ENCODE measurements at regions not wholly inside any gene's neighbourhood (a gene's known extent, or its start where the extent isn't known, plus 50 kb on each side); places are given as distances from the start of the nearest gene placed in this dataset.

DNA sequence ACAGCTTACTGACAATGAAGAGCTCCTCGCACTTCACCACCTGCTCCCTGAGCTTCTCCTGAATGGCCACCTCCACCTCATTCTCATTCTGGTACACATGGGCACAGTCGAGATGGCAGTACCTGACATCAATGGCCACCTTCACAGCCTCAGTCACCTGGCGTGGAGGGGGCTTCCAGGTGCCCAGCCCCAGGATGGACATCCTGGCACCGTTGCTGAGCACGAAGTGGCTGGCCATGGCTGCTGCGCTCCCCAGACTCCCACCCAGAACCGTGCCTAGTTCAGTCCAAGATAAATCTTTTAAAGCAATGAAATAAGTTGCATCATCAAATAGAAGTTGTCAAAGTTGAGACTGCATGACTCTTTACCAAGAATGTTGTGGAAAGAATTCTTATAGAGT is 128.1 kb upstream of the SOX6 start:
- TF ChIP-seq EZH2 (IDR thresholded peaks at IDR 0.05; ENCODE audit: borderline replicate concordance, insufficient read depth, low read depth, low read length, poor library complexity, severe bottlenecking) (no peak), CTCF (IDR thresholded peaks at IDR 0.05) (no peak)
